ENCODE measurements at regions not wholly inside any gene's neighbourhood (a gene's known extent, or its start where the extent isn't known, plus 50 kb on each side); places are given as distances from the start of the nearest gene placed in this dataset.
A peak's percentile ranks its signal among the peaks of the same experiment; 100 is the strongest.

DNA sequence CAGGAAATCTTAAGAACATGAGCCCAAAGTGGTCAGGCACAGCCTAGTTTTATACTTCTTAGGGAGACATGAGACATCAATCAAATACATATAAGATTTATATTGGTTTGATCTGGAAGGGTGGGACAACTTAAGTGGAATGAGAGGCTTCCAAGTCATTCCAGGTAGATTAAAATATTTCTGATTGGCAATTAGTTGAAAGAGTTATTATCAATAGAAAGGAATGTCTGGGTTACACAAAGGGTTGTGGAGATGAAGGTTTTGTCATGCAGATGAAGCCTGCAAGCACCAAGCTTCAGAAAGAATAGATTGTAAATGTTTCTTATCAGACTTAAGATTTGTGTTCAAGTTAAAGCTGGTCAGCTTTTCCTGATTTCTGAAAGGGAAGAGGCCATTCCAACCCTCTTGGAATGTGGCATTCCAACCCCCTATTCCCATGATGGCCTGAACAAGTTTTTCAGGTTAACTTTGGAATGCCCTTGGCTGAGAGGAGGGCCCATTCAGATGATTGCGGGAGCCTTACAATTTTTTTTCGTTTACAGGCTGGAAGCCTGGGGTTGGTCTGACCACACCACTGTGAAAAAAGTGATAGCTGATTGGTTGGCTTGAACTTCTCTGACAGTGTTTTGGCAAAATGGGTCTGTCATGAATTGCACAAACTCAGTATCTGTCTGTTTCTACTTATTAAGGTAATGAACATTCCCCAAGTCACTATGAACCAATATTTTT, 245.6 kb upstream of the RAI14 start:
- TF ChIP-seq, protein P1, sequence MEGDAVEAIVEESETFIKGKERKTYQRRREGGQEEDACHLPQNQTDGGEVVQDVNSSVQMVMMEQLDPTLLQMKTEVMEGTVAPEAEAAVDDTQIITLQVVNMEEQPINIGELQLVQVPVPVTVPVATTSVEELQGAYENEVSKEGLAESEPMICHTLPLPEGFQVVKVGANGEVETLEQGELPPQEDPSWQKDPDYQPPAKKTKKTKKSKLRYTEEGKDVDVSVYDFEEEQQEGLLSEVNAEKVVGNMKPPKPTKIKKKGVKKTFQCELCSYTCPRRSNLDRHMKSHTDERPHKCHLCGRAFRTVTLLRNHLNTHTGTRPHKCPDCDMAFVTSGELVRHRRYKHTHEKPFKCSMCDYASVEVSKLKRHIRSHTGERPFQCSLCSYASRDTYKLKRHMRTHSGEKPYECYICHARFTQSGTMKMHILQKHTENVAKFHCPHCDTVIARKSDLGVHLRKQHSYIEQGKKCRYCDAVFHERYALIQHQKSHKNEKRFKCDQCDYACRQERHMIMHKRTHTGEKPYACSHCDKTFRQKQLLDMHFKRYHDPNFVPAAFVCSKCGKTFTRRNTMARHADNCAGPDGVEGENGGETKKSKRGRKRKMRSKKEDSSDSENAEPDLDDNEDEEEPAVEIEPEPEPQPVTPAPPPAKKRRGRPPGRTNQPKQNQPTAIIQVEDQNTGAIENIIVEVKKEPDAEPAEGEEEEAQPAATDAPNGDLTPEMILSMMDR (IDR thresholded peaks at IDR 0.05): no peak
- 64 to 79% methylated on average over 2 of the region's 2 CpGs for WGBS, 2 donors

DNA sequence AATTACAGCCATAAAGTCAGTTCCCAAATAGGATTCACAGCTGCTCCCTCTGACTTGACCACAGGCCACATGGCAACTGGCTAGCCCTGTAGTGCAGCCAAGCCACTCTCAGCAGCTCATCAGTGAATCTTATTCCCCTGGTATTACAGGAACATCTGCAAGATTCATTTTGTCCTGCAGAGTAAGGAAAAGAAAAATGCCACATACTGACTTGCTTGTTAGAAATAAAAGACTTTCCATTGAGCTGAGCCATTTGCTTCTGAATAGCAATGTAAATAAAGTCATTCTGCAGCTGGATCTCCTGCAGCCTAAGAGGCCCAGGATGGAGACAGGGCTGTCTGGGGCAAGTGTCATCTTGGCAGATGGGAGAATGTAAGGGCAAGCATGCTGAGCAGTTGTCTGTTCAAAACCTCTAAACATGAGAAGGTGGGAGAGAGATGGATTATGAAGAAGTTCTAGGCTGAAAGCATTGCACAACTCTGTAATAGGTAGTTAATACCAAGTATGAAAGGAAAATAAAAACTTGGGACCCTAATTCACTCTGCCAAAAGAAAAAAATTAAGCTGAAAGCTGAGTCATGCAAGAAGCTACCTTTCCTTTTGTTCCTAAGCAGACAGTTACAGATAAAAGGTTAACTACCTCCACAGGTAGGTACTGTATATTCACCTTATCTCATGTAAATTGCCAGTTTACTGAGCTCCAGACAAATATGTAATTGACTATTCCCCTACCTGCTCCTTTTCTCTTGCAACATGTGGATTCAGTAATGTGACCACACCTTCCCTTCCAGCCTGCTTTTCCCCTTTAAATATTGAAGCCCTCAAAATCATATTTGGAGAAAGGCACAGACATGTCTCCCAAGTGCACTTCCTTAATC, 244.4 kb upstream of the RAI14 start:
- Histone ChIP-seq H3K4me3 (no peak overlapping the region), H3K4me1 (peaks cover 0 to 5% (median 0%) of the 10 kb centered on the region in 9 donors), H3K27ac (no peak overlapping the region), H3K9me3 (no peaks in the 10 kb centered on the region), H3K36me3 (no peaks in the 10 kb centered on the region), H3K27me3 (peaks cover 0 to 7% (median 0%) of the 10 kb centered on the region in 7 donors)
- intact Hi-C loops (cut with DNase I): no loop called here
- DNase-seq: peak in 1 of 2 donors; percentile 6
- TF ChIP-seq, protein P1 (IDR thresholded peaks at IDR 0.05): no peak
- ATAC-seq: peak in 2 of 8 donors; percentile 41 to 71

More for the DNA sequence above, 245.6 kb upstream of the RAI14 start:
- no peak overlapping the region for H3K27ac ChIP-seq
- no peak for DNase-seq
- ATAC-seq: no peak
- intact Hi-C loops (cut with DNase I): no loop called here
- H3K27me3 ChIP-seq: peaks cover 0 to 3% (median 0%) of the 10 kb centered on the region in 7 donors
- H3K4me3 ChIP-seq: no peak overlapping the region
- peaks cover 0 to 5% (median 0%) of the 10 kb centered on the region in 9 donors for H3K4me1 ChIP-seq
- H3K9me3 ChIP-seq: no peaks in the 10 kb centered on the region
- no peaks in the 10 kb centered on the region for H3K36me3 ChIP-seq

DNA sequence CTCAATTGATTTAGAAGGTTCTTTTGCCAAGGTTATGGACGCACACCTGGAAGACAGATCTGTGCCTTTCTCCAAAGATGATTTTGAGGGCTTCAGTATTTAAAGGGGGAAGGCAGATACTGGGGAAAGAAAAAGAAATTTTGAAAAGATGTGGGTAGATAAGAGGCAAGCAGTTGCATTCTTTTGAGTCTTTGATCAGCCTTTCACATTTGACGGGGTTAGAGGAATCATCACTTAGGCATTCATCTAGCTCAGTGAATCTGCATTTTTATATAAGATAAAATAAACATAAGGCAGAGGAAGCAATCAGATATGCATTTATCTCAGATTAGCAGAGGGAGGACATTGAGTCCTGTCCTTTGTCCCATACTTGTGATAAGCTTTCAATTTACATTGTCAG, 243.4 kb upstream of the RAI14 start:
- ATAC-seq (no peak), DNase-seq (no peak)
- Histone ChIP-seq H3K4me1 (peaks cover 0 to 5% (median 0%) of the 10 kb centered on the region in 9 donors), H3K4me3 (no peak overlapping the region), H3K9me3 (no peaks in the 10 kb centered on the region), H3K36me3 (no peaks in the 10 kb centered on the region), H3K27ac (no peak overlapping the region), H3K27me3 (peaks cover 0 to 7% (median 0%) of the 10 kb centered on the region in 7 donors)
- TF ChIP-seq, protein P1 (IDR thresholded peaks at IDR 0.05): no peak
- intact Hi-C loops (cut with DNase I): no loop called here
- 64 to 65% methylated on average over 2 of the region's 2 CpGs for WGBS, 2 donors

DNA sequence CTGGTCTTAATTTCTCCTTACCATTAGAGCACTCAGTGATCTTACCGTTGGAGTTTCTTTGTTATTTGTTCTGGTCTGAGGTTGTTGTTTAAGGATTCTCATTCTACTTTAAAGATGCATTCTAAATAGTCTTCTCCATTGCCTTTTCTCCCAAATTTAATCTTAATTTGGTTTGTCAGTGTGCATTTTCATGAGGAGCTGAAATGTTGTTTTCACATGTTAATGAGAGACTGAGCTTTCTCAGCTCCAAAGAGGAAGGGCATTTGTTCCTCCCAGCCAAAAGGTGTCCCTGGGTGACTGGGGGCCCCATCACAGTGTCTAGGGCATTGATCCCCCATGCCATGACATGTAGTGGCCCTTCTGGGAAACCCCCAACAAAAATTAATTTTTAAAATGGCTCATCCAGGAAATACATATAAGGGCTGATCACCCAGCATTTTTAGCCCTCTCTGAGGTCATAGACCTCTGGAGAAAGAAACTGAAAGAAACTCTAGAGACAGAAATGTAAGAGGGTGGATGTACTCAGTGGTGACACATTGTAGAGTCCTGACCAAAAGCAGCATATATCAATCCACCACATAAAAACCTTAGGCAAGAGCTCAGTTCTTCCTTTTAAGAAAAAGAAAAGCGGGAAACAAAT, 240.4 kb upstream of the RAI14 start:
- Histone ChIP-seq H3K4me3 (no peak overlapping the region), H3K4me1 (peaks cover 0 to 5% (median 0%) of the 10 kb centered on the region in 9 donors), H3K36me3 (no peaks in the 10 kb centered on the region), H3K27ac (no peak overlapping the region), H3K9me3 (peaks cover 0 to 10% (median 0%) of the 10 kb centered on the region in 11 donors), H3K27me3 (peaks cover 0 to 7% (median 0%) of the 10 kb centered on the region in 7 donors)
- no peak for DNase-seq
- no peak for ATAC-seq
- TF ChIP-seq, protein P1 (IDR thresholded peaks at IDR 0.05): no peak
- intact Hi-C loops (cut with DNase I): no loop called here
- 50 to 63% methylated on average over 2 of the region's 2 CpGs for WGBS, 2 donors

All from heart right ventricle (tissue), 16 donors.